Left renal pelvis (tissue), 4 donors: ENCODE measurements at regions not wholly inside any gene's neighbourhood (a gene's known extent, or its start where the extent isn't known, plus 50 kb on each side); places are given as distances from the start of the nearest gene placed in this dataset.

Experiments
- DNase-seq, 4 donors: peaks; one replicate each; pipeline ENCODE4 v3.0.0-alpha.2; 2013; ENCODE audit warnings: low read depth in 4 of 4, low spot score in 3 of 4

DNA sequence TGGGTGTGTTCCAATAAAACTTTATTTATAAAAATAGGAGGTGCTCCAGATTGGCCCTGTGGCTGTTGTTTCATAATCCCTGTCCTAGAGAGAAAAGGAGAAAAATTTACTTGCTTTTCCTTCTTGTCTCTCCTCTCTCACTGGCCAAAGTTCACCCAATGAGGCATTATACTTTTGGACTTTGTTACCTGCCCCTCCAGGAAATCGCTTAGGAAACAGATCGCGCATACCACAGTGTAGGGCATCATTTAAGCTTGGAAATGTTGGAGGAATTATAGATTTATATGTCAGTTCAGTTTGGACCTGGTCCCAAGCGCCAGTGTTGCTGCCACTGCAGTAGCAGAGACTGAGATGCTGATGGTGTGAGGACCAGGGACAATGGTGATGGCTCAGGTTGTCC, 337.6 kb upstream of the NR3C2 start:
- no peak for DNase-seq

DNA sequence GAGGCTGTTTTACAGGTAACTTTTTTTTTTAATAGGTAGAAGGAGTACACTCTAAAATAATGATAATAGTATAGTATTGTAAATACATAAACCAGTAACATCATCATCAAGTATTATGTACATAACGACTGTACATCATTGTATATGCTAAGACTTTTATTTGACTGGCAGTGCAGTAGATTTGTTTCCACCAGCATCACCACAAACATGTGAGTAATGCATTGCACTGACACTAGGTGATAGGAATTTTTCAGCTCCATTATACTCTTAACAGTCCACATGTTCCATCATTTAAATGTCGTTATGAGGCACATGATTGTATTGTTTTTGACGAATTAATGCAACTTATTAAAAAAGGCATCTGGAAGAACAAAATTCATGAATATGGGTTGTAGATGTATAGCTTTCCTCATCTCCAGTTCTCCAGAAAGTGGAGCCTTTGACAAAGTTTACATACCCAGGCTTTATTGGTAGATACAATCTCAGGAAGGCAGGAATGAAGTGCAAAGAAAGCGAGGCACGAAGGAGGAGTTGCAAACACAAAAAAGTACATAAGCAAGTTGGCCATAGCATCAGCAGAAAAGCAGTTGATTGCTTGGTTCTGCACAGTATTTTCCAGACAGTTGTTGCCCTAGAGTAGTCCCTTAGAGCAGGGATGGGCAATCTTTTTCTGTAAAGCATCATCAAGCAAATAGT, 336.9 kb upstream of the NR3C2 start:
- DNase-seq, result no peak

DNA sequence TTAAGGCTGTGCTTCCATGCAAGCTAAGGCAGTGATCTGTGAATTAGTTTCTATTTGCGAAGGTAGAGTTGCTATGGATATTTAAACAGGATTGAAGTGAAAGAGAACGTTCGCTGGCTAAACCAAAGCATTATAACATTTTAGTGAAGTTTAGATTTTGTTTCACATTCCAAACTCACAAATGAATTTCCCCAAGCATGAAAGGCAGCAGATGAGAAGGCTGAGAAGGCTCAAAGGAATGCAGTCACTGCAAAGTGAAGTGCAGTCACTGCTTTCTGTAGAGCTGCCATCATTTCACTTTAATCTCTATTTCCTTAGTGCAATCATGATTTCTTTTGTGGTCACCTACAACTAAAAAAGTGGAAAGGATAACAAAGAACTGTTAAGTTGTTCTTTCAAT, 334.7 kb upstream of the NR3C2 start:
- no peak for DNase-seq

DNA sequence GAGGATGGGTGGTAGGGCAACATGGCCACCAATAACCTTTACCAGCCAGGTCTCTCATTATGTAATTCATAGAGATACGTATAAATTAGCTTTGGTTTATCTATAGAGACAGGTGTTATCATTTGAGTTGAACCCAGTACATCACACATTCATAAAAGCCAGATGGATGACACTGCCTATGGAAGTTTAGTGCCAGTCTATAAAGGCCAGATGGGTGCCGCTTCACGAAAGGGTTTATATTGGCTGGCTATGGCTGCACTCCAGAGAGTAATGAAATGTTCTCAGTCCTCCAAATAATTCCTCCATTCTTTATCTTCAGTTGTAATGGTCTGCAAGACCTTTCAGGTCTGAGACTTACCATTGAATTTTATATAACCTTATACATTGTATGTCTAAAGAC, 331.9 kb upstream of the NR3C2 start:
- no peak for DNase-seq

DNA sequence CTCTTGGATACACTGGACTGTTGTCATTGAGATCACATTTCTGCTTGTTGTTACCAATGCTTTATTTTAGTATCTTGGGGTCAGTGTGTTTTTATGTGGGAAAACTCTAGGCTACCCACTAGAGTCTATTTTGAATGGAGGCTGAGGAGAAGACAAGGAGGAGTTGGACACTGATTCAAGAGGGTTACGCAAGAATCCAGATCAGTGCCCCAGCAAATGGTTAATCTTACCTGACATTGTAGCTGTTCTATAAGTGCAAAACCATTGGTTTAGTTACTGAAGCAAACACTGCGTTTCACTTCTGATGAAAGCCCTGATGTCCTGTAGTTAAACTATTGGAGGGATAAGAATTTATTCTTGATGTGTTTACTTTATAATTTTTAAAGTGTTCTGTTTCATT, 331.1 kb upstream of the NR3C2 start:
- no peak for DNase-seq

DNA sequence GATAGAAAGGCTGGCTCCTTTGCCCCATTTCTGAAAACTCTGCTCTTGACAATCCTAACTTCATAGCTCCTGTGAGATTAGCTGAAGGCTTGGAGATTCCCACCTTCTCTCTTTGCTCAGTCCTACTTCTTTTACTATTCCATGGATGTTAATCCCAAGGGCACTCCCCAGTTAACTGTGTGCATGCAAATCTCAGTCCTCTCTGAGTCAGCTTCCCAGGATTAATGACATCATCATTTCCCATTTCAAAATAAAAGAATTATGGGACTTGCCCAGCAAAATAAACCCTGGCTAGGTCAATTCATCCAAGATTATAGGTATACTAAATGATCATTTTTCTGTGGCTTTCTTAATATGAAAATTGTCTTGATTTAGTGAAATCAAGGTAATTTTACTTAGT, 328.6 kb upstream of the NR3C2 start:
- no peak for DNase-seq

DNA sequence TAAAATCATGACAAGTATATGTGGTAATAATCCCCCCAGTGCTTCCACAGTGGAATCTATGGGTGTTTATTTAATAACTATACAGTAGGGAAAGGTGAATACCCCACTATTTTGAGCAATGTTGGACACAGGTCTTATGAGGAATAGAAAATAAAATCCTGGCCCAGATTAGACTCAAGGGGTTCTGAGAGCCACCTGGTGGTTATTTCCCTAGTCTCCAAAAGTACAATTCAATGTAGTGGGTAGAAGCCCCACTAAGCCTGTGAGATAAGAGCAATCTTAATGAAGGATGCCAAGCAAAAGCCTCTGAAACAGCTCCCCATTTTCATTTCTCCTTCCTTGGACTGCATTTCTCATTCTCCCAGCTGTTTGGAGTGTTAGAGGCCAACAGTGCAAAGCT, 328.2 kb upstream of the NR3C2 start:
- DNase-seq, result no peak

DNA sequence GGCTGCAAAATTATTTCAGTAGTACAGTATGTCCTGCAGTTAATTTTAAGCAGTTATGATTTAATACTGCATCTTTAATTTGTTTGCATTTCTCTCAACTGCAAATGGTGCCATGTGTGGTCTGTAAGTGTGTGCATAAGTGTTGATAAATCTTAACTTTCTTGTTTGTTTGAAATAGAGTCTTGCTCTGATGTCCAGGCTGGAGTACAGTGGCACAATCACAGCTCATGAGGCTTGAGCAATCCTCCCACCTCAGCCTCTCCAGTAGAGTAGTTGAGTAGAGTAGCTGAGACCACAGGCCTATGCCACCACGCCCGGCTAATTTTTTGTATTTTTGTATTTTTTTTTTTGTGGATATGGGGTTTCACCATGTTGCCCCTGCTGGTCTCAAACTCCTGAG, 322.5 kb upstream of the NR3C2 start:
- no peak for DNase-seq

DNA sequence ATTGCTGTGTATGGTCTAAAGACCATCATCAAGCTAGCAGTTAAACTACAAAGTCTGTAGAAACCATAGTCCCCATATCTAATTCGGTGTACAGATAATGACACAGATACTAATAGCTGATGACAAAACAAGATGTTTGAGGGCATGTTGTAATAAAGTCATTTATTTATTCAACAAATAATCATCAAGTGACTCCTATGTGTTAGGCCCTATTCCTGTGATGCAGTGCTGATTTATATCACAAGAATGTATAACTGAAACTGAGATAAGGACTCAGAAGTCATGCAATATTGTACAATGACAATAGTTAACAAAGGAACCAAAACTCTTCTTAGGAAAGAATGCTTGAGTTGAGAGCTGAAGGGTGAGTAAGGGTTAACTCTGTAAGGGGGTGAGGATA, 315.0 kb upstream of the NR3C2 start:
- DNase-seq, result no peak

DNA sequence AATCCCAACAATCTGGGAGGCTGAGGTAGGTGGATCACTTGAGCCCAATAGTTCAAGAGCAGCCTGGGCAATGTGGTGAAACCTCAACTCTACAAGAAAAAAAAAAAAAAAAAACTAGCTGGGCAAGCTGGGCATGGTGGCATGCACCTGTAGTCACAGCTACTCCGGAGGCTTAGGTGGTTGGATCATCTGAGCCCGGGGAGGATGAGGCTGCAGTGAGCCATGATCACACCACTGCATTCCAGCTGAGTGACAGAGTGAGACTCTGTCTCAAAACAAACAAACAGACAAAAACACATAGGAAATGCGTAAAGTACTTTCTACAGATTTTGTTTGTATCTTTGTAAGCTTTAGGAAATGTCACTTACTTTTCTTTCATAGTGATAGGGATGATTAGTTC, 307.2 kb upstream of the NR3C2 start:
- no peak for DNase-seq

DNA sequence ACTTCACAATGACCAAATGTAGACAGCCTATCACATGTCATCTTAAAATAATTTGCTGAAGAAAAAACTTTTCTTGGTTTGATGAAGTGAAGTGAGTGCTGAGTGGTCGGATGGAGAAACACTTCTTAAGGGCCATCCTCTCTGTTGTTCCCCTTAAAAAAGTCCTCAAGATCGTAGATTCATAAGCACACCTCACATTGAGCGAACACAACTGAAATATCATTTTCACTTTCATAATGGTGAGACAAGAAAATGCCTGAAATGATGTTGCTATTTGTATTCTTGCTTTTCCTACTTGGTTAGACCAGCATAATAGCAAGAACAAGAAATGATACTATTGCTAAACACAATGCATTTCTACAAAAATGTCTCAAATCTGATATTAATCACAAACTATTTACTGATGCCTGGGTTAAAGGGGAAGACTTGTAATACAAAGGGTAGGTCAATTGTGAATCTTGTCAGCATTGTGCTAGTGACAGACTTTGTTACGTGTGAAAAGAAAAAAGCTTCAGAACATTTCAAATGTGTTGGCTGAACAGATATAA, 305.6 kb upstream of the NR3C2 start:
- no peak for DNase-seq

DNA sequence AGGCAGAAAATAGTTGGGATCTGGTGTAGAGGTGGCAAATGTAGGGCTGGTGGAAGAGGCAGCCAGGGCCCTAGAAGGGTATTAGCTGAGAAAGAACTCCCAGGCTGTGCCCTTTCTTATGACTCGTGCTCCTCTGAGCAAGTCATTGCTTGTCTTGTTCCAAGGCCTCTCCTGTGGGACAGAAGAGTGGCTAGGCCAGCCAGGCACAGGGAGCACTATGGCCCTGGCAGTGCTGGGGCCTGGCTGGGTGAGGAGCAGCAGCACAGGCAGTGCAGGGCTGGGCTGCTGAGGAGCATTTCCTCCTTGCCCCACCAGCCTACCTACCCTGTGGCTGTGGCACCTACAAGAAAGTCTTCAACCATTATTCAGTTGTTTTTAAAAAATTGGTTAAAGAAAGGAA, 298.5 kb upstream of the NR3C2 start:
- DNase-seq, result no peak

DNA sequence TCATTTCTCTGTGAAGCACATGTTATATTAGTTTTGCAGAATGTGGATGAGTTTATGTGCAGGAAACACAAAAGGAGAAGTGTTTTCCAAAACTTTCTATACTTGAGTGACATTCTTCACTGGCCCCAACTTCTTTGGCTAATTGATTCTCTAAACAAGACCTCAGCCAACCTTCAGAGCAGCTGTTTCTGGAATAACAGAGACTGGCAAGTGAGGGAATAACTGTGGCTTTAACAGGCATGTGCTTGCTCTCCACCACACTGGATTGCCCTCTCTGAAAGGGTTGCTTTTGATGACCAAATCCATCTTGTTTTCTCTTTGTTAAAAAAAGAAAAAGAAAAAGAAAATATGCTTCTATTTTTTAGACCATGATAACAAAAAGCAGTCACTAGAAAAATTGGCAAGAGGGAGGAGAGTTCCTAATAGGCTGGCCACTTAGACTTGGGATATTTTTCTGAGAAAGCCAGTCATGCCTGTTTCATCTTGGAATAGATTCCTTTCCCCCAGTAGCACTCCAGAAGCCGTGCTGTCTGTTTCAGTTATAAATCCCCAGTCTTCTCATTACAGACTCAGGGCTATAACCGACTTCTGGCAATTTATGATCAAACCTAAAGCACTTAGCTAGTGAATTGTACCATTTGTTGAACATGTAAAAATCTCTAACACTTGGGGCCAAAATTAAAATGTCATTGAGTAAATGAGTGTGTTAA, 295.0 kb upstream of the NR3C2 start:
- no peak for DNase-seq

DNA sequence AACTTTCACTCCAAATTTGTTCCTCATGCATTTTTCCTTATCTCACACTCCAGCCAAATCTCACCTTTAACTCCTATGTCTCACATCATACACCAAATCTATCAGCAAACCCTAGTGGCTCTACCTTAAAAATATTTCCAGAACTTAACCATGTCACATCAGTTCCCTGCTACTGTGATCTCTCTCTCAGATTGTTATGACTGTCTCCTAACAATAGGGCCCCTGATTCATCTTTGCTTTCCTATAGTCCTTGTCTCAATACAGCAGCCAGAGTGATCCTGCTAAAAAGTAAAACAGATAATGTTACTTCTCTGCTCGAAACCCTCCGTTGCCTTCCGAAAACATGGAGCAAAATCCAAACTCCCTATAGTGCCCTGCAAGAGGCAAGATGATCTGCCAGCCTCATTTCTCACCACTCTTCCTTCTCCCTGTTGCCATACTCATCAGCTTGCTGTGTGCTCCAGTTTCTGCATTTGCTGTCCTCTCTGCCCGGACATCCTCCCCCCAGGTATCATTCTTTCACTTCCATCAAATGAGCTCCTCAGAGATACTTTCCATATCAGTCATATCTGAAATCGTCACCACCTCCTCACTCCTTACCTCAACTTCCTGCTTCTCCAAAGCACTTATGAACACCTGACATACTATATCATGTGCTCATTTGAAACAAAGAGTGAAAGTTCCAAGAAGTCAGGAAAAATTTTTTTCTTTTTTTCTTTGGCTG, 293.4 kb upstream of the NR3C2 start:
- DNase-seq, result no peak

DNA sequence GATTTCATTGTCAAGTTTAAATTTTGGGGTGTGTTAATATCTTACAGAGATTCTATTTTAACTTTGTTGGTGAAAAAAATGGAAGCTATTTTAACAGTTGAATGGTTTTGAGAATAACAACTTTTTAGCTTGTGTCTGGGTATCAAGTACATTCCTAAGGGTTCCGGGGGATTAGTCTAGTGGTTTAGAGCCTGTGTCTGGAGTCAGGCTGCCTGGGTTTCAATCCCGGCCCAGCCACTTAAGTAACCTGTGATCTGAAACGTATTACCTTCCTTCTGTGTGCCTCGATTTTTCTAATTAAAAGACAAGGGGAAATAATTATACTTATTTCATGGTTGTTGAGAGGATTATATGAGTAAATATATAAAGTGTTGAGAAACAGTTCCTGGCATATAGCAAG, 288.6 kb upstream of the NR3C2 start:
- DNase-seq, result no peak

DNA sequence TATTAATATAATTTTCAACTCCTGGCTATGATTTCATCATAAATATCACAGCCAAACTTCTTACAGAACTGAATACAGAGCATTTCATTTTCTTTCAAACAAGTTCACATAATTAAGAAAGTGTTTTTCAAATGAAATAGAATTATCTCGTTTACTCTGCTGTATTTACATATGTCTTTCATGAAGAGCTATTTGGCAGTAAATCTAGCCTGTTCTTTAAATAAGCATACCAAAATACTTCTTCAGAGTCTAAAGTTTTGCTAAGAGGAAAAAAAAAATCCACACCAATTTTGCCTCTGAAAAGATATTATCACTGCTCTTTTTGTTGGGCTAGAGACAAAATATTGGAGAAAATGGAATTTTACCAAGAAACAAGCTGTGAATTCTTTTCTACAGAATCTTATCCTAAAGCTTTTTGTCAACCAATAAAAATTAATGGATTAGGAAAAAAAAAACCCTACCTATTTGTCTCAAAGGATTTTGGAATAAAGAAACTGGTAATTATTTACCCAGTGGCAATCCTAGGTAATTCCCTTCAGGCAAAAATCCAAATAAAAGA, 287.9 kb upstream of the NR3C2 start:
- DNase-seq, result no peak

DNA sequence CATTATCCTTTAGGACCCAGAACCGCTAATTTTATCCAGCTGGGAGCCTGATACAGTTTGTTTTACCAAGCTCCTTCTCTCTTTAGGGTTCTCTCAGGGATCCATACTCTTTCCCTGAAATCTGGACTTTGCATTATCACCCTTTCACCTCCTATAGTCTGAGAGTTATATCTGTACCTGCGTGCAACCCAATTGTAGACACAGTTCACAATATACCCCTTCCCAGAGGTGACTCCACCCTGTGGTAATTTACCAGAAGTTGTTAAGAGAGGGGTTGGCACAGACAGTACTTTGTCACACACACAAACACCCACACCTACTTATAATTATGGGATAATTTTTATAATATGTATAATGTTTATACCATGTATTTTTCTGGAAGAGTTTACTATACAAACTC, 275.8 kb upstream of the NR3C2 start:
- no peak for DNase-seq

DNA sequence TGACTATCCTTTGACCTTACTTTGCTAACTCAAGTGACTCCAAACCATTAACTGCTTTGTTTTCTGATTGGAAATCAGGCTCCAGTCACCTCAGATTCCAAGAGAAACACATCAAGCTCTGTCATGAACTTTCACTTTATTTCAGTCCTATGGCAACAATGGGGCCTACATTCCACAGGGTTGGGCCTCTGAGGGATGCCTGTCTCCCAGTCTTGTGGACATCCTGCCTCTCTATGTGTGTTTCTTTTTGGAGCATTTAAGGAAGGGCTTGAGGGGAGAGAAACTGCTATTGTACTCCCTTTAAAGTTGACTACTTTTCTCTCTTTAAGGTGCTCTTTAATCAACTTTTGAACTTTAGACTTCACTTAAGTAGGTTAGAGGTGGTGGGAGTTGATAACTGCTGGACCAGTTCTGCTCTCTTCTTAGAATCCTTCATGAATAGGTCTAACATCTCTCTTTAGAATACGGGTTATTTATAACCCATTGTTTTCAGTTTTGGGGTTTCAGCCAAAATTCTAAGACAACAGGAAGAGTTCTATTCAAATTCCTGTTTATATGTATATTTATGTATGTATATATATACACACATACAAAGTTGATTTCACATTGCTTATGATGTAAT, 274.3 kb upstream of the NR3C2 start:
- peak in 3 of 4 donors; percentile 5 to 14 (median 5) for DNase-seq

DNA sequence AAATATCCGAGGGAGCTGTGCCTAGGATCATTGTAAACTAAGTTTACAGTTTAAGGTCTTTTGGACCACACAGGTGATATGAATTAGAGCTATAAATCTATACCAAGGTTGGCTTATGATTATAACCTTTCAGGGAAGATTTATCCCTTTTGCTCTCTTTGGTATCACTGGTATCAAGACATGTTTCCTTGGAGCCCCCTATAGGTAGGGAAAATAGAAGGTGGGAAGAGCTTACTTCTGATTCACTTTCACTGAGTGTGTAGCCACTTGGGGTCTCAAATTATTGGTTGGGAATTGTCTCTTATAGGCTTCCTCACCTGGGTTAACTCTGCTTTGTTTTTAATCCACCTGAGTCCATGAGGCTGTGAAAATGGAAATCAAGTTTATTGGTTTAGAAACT, 262.1 kb upstream of the NR3C2 start:
- DNase-seq, result no peak

DNA sequence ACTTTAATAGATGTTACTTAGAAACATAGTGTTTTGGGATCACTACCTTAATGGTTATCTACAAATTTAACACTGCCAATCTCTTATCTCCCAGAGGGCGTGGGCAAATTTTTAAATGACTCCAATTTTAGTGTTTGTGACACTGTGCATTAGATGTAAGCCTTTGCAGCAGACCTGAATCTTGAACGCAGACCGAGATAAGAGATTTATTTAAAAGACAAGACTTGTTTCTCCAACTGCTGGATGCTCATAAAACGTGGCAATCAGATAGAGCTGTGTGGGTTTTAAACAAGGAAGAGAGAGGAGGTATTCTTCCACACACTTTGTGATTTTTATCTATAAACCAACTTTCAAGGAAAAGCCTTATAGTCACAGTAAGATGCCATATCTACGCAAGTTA, 252.5 kb upstream of the NR3C2 start:
- no peak for DNase-seq
